ENCODE measurements at regions not wholly inside any gene's neighbourhood (a gene's known extent, or its start where the extent isn't known, plus 50 kb on each side); places are given as distances from the start of the nearest gene placed in this dataset.

DNA sequence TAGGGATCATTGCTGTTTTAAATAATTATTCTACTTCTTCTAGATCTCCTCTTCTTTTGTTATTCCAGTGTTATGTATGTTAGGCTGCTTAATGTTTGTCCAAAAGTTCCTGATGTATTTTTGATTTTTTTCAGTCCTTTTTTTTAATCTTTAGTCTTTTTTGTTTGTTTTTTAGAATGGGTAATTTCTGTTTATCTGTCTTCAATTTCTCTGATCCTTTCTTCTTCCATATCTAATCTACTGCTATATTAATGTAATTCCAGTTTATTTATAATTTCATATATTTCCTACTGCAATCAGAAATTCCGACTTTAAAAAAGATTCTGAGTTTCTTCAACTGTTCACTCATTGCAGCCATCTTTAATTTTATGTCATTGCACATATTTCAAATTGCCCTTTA is 452.8 kb upstream of the POT1 start:
- no peak for DNase-seq (ENCODE audit: low spot score)
- ATAC-seq = no peak
- H3K9me2 ChIP-seq (ENCODE audit: insufficient read depth) = no peaks in the 10 kb centered on the region
- H3K27ac Mint-ChIP-seq = no peak overlapping the region
- no peaks in the 10 kb centered on the region for H3K4me1 Mint-ChIP-seq
- no peaks in the 10 kb centered on the region for H3K36me3 ChIP-seq (ENCODE audit: insufficient read depth)
- H3K4me3 Mint-ChIP-seq = no peak overlapping the region
- H3K27me3 ChIP-seq (ENCODE audit: insufficient read depth) = no peaks in the 10 kb centered on the region
- peaks cover 5% of the 10 kb centered on the region; the same call in 2 of the 3 replicates for H3K9me3 Mint-ChIP-seq
- no peaks in the 10 kb centered on the region for H3K27me3 Mint-ChIP-seq (ENCODE audit: insufficient read depth, low read depth, poor library complexity)
- TF ChIP-seq EZH2phosphoT487 (IDR thresholded peaks at IDR 0.05; ENCODE audit: unreplicated experiment) (no peak), EZH2 (IDR thresholded peaks at IDR 0.05; ENCODE audit: low read depth, unreplicated experiment) (no peak), JUNB (IDR thresholded peaks at IDR 0.05; ENCODE audit: unreplicated experiment) (no peak), STAT1 (IDR thresholded peaks at IDR 0.05; ENCODE audit: unreplicated experiment) (no peak), ZNF114 (CRISPR knock-in tag; IDR thresholded peaks at IDR 0.05) (no peak), NANOG (IDR thresholded peaks at IDR 0.05; ENCODE audit: borderline replicate concordance) (no peak), POLR2AphosphoS5 (IDR thresholded peaks at IDR 0.05; ENCODE audit: low read depth) (no peak), ZNF331 (CRISPR knock-in tag; IDR thresholded peaks at IDR 0.05; ENCODE audit: low read depth) (no peak), CREB1 (CRISPR knock-in tag; IDR thresholded peaks at IDR 0.05; ENCODE audit: low read depth) (no peak)
- TF ChIP-seq, protein P1, sequence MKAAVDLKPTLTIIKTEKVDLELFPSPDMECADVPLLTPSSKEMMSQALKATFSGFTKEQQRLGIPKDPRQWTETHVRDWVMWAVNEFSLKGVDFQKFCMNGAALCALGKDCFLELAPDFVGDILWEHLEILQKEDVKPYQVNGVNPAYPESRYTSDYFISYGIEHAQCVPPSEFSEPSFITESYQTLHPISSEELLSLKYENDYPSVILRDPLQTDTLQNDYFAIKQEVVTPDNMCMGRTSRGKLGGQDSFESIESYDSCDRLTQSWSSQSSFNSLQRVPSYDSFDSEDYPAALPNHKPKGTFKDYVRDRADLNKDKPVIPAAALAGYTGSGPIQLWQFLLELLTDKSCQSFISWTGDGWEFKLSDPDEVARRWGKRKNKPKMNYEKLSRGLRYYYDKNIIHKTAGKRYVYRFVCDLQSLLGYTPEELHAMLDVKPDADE (IDR thresholded peaks at IDR 0.05) = no peak
- TF ChIP-seq, protein P2, sequence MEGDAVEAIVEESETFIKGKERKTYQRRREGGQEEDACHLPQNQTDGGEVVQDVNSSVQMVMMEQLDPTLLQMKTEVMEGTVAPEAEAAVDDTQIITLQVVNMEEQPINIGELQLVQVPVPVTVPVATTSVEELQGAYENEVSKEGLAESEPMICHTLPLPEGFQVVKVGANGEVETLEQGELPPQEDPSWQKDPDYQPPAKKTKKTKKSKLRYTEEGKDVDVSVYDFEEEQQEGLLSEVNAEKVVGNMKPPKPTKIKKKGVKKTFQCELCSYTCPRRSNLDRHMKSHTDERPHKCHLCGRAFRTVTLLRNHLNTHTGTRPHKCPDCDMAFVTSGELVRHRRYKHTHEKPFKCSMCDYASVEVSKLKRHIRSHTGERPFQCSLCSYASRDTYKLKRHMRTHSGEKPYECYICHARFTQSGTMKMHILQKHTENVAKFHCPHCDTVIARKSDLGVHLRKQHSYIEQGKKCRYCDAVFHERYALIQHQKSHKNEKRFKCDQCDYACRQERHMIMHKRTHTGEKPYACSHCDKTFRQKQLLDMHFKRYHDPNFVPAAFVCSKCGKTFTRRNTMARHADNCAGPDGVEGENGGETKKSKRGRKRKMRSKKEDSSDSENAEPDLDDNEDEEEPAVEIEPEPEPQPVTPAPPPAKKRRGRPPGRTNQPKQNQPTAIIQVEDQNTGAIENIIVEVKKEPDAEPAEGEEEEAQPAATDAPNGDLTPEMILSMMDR (conservative IDR thresholded peaks at IDR 0.05; ENCODE audit: low read depth in 2 of 2) = no peak
- TF ChIP-seq, protein P3, sequence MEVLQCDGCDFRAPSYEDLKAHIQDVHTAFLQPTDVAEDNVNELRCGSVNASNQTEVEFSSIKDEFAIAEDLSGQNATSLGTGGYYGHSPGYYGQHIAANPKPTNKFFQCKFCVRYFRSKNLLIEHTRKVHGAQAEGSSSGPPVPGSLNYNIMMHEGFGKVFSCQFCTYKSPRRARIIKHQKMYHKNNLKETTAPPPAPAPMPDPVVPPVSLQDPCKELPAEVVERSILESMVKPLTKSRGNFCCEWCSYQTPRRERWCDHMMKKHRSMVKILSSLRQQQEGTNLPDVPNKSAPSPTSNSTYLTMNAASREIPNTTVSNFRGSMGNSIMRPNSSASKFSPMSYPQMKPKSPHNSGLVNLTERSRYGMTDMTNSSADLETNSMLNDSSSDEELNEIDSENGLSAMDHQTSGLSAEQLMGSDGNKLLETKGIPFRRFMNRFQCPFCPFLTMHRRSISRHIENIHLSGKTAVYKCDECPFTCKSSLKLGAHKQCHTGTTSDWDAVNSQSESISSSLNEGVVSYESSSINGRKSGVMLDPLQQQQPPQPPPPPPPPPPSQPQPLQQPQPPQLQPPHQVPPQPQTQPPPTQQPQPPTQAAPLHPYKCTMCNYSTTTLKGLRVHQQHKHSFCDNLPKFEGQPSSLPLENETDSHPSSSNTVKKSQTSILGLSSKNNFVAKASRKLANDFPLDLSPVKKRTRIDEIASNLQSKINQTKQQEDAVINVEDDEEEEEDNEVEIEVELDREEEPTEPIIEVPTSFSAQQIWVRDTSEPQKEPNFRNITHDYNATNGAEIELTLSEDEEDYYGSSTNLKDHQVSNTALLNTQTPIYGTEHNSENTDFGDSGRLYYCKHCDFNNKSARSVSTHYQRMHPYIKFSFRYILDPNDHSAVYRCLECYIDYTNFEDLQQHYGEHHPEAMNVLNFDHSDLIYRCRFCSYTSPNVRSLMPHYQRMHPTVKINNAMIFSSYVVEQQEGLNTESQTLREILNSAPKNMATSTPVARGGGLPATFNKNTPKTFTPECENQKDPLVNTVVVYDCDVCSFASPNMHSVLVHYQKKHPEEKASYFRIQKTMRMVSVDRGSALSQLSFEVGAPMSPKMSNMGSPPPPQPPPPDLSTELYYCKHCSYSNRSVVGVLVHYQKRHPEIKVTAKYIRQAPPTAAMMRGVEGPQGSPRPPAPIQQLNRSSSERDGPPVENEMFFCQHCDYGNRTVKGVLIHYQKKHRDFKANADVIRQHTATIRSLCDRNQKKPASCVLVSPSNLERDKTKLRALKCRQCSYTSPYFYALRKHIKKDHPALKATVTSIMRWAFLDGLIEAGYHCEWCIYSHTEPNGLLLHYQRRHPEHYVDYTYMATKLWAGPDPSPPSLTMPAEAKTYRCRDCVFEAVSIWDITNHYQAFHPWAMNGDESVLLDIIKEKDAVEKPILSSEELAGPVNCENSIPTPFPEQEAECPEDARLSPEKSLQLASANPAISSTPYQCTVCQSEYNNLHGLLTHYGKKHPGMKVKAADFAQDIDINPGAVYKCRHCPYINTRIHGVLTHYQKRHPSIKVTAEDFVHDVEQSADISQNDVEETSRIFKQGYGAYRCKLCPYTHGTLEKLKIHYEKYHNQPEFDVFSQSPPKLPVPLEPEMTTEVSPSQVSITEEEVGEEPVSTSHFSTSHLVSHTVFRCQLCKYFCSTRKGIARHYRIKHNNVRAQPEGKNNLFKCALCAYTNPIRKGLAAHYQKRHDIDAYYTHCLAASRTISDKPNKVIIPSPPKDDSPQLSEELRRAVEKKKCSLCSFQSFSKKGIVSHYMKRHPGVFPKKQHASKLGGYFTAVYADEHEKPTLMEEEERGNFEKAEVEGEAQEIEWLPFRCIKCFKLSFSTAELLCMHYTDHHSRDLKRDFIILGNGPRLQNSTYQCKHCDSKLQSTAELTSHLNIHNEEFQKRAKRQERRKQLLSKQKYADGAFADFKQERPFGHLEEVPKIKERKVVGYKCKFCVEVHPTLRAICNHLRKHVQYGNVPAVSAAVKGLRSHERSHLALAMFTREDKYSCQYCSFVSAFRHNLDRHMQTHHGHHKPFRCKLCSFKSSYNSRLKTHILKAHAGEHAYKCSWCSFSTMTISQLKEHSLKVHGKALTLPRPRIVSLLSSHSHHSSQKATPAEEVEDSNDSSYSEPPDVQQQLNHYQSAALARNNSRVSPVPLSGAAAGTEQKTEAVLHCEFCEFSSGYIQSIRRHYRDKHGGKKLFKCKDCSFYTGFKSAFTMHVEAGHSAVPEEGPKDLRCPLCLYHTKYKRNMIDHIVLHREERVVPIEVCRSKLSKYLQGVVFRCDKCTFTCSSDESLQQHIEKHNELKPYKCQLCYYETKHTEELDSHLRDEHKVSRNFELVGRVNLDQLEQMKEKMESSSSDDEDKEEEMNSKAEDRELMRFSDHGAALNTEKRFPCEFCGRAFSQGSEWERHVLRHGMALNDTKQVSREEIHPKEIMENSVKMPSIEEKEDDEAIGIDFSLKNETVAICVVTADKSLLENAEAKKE (CRISPR knock-in tag; IDR thresholded peaks at IDR 0.05) = no peak
- TF ChIP-seq, protein P4, sequence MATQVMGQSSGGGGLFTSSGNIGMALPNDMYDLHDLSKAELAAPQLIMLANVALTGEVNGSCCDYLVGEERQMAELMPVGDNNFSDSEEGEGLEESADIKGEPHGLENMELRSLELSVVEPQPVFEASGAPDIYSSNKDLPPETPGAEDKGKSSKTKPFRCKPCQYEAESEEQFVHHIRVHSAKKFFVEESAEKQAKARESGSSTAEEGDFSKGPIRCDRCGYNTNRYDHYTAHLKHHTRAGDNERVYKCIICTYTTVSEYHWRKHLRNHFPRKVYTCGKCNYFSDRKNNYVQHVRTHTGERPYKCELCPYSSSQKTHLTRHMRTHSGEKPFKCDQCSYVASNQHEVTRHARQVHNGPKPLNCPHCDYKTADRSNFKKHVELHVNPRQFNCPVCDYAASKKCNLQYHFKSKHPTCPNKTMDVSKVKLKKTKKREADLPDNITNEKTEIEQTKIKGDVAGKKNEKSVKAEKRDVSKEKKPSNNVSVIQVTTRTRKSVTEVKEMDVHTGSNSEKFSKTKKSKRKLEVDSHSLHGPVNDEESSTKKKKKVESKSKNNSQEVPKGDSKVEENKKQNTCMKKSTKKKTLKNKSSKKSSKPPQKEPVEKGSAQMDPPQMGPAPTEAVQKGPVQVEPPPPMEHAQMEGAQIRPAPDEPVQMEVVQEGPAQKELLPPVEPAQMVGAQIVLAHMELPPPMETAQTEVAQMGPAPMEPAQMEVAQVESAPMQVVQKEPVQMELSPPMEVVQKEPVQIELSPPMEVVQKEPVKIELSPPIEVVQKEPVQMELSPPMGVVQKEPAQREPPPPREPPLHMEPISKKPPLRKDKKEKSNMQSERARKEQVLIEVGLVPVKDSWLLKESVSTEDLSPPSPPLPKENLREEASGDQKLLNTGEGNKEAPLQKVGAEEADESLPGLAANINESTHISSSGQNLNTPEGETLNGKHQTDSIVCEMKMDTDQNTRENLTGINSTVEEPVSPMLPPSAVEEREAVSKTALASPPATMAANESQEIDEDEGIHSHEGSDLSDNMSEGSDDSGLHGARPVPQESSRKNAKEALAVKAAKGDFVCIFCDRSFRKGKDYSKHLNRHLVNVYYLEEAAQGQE (IDR thresholded peaks at IDR 0.05; ENCODE audit: unreplicated experiment) = no peak
- H3K79me2 ChIP-seq (replicated peaks; ENCODE audit: insufficient read depth) = no peaks in the 10 kb centered on the region
- H2AFZ ChIP-seq = no peak overlapping the region
- no peak overlapping the region for H3K4me2 ChIP-seq
- no peaks in the 10 kb centered on the region for H3K36me3 Mint-ChIP-seq (ENCODE audit: low read depth)
- H3K4me1 ChIP-seq (ENCODE audit: insufficient read depth) = no peaks in the 10 kb centered on the region
- no peaks in the 10 kb centered on the region for H3F3A ChIP-seq (replicated peaks; ENCODE audit: low read depth)
- H4K20me1 ChIP-seq (replicated peaks; ENCODE audit: insufficient read depth) = no peaks in the 10 kb centered on the region
- no peak overlapping the region for H3K27ac ChIP-seq (ENCODE audit: low read depth)
- H3K4me3 ChIP-seq = no peak overlapping the region

All from GM23338 (cell line).